GM18508 (cell line): ENCODE measurements at regions not wholly inside any gene's neighbourhood (a gene's known extent, or its start where the extent isn't known, plus 50 kb on each side); places are given as distances from the start of the nearest gene placed in this dataset.
"Not testable (repeated sequence)": the region's sequence is repeated elsewhere in the genome, so short reads cannot be mapped to it uniquely, and the experiment has no call there.

Experiments
- ATAC-seq: cut with Tn5 transposase; IDR thresholded peaks from one replicate; pipeline ENCODE4 v1.9.1; 2021; ENCODE audit warnings: moderate number of reproducible peaks; ENCODE audit not compliant: insufficient read depth, unreplicated experiment

- no peak for ATAC-seq
These were observed 454.0 kb upstream of the DDI1 start for GRCh38 chr11:103582351-103582909.

DNA sequence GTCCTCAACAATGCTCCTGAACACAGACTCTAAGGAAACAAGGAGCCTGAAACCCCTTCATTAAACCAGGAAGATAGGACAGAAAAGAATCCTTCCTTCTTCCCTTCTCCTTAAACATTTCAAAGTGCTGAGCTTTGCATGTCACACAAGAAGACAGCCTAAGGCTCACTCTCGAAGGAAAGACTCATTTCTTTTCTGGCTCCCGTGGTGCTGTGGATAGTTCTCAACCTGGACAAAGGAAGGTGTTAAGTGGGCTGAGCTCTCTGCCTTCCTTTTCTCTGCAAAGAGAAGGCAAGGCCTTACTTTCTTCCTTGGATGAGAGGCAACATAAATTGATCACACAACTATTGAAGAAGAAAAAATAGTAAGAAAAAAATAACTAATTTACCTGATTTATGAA lies 452.4 kb upstream of the DDI1 start:
- ATAC-seq, result no peak

DNA sequence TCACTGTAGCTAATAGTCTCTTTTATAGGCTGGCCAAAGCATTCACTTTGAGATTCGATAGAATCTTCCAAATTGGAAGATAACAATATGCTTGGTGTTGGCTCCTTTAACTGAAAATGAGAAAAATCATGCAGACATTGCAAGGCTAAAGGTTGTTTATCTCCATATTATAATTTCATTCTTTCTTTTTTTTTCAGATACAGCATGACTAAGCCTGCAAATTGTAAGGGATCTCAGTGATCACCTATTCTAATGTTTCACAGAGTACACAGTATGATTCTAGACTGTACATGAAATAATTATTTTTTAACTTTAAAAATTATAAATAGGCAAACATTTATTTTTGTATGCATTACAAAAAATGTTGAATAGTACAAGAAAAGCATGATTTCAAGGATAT lies 451.7 kb upstream of the DDI1 start:
- ATAC-seq, result no peak

GRCh38 chr11:103585401-103585800 lies 451.0 kb upstream of the DDI1 start:
- no peak for ATAC-seq

GRCh38 chr11:103585911-103586310 lies 450.5 kb upstream of the DDI1 start:
- no peak for ATAC-seq

GRCh38 chr11:103586756-103587155 lies 449.7 kb upstream of the DDI1 start:
- ATAC-seq, result no peak

- no peak for ATAC-seq
These were observed 448.3 kb upstream of the DDI1 start for GRCh38 chr11:103587901-103588788.

DNA sequence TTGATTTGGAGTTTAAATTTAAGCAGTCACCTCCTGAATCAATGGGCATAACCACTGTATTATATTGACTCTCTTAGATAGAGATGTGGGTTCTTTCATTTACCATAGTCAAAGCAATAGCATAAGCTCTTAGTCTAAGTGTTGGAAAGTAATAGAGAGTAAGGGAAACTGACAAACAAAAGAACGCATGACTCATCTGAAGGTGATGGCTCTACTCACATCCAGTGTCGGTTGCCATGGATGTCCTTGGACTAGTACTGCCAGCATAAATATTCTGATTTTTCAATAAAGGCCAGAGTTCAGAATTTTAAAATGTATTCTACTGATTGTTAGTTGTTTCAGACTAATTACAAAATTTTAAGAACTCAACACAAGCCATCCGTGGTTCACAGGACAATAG lies 444.9 kb upstream of the DDI1 start:
- no peak for ATAC-seq

GRCh38 chr11:103594283-103594682 lies 442.2 kb upstream of the DDI1 start:
- no peak for ATAC-seq

- no peak for ATAC-seq
These were observed 440.1 kb upstream of the DDI1 start for GRCh38 chr11:103596315-103596714.

DNA sequence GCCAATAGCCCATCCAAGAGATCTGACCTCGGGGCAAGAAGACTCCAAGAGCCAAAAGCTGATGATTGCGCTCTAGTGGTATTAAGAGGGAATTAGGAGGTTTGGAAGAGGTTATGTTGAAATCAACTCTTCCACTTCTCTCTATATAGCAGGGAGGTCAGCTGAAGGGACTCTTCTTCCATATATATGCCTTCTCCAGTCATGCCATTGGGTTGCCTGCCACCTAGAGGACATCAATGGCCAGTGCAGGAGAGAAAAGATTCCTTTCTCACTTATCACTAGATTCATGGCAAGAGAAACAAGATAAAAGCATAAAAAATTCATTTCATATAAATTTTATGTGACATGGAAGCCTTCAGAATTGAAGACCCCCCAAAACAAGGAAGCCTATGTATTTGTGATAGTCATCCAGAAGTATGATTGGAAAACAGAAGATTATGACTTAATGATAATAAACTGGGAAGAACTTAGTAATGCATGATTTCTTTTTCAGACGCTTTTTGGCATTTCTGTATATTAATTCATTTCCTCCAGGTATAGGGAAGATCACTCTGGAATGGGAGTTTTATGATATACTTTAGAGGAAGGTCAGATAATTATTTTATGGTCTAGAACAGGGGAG lies 435.1 kb upstream of the DDI1 start:
- ATAC-seq, result peak; percentile 93

DNA sequence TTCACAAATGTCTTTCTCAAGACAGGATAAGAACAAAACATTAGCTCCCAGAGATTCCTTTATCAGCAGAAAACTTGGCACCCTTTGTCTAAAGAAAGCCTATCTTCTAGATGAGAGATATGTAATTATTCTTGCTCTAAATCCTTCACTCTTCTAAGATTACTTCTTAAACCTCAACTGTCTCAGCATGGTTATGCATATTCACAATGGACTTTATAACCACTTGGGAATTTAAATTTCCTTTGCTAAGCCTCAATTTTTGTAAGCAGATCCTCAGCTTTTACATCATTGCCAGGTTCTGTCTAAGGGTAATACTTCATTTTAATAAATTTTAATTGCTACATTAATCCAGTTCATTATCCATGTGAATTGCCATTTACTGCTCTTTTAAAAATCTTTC lies 433.6 kb upstream of the DDI1 start:
- no peak for ATAC-seq

- ATAC-seq, result no peak
These were observed 432.1 kb upstream of the DDI1 start for GRCh38 chr11:103604310-103604709.

DNA sequence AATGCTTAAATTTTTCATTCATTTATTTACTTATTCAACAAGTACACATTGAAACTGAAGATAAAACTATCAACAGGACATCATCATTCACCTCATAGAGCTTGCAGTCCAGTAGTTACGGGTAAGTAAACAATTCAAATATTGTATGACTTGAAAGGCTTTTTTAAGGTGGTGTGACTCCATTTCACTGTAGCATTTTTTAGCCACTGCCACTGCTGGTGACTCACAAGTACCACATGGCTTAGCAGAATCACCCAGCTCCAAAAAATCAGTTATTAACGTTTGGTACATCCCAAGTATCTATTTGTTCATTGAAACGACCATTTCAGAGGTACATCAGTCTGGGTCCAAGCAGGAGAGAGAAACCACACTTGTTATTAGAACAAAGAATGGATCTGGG lies 427.9 kb upstream of the DDI1 start:
- ATAC-seq, result no peak

DNA sequence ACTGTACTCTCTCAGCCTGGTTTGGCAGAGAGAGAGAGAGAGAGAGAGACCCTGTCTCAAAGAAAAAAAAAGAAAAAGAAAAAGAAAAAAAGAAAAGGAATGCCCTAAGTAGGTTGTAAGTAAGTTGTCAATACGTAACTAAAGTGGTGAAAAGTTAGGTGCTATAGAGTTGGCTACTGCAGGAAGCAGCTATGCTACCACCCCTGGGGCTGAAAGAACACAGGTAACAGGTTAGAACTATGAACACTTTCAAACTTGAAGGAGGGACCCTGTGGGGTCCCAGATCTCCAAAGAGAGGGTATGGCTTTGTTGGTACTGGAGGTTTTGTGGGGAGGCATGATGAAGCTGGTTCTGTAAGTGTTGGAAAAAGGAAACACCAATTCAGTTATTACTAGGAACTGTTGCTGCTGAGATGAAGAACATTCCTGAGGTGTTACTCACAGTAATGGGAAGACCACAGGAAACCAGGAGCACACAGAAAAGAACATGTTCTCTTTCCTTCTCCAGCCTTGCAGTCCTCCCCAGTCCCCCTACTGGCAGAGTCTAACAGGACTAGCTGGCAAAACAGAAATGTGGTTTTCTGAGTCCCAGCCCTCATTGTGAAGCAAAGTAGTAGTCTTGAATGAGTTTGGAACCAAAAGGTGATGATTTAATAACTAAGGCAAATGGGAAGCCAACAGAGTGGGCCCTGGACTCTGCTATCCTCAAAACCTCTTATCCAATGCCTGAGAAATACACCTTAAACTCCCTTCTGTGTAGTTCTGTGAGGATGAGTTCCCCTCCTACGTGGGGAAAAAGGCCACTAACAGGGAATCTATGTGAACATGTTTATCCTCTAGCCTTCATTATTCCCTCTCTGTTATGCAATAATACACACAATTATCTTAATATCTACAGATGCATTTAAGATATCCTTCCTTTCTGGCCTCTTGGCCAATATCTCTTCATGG lies 427.0 kb upstream of the DDI1 start:
- no peak for ATAC-seq

DNA sequence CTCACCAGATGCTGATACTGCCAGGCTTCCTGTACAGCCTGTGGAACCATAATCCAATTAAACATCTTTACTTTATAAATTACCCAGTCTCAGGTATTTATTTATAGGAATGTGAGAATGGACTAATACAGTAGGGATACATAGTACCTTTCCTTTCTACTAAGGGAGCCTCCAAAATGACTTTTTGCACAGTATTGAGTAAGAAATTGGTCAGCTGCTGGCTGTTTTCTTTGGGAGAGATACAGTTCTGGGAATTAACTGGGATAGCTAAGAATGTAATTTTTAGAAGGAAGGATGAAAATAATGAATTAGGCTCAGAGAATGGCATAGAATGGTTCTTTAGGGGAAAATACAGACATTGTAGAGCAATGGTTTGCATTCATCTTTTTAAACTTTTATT lies 426.0 kb upstream of the DDI1 start:
- no peak for ATAC-seq

DNA sequence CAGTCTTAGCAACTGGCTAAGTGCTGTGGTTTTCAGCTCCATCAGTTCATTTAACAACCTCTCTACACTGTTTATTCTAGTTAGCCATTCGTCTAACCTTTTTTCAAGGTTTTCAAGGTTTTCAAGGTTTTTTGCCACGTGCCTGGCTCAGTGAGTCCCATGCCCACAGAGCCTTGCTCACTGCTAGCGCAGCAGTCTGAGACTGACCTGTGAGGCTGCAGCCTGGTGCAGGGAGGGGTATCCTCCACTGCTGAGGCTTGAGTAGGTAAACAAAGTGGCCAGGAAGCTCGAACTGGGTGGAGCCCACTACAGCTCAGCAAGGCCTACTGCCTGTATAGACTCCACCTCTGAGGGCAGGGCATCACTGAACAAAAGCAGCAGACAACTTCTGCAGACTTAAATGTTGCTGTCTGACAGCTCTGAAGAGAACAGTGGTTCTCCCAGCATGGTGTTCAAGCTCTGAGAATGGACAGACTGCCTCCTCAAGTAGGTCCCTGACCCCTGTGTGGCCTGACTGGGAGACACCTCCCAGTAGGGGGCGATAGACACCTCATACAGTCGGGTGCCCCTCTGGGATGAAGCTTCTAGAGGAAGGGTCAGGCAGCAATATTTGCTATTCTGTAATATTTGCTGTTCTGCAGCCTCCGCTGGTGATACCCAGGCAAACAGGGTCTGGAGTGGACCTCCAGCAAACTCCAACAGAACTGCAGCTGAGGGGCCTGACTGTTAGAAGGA lies 424.7 kb upstream of the DDI1 start:
- not testable (repeated sequence) for ATAC-seq

GRCh38 chr11:103612451-103612850 lies 424.0 kb upstream of the DDI1 start:
- not testable (repeated sequence) for ATAC-seq

DNA sequence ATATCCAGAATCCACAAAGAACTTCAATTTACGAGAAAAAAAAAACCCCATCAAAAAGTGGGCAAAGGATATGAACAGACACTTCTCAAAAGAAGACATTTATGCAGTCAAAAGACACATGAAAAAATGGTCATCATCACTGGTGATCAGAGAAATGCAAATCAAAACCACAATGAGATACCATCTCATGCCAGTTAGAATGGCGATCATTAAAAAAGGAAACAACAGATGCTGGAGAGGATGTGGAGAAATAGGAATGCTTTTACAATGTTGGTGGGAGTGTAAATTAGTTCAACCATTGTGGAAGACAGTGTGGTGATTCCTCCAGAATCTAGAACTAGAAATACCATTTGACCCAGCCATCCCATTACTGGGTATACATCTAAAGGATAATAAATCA lies 419.9 kb upstream of the DDI1 start:
- ATAC-seq, result not testable (repeated sequence)

- ATAC-seq, result no peak
These were observed 417.9 kb upstream of the DDI1 start for GRCh38 chr11:103618528-103618927.
